Right ventricle myocardium inferior (tissue), 1 donor: ENCODE measurements at regions not wholly inside any gene's neighbourhood (a gene's known extent, or its start where the extent isn't known, plus 50 kb on each side); places are given as distances from the start of the nearest gene placed in this dataset.

Source experiments
- ATAC-seq: fragments of 200-7000 bp; cut with Tn5 transposase; one replicate; pipeline ENCODE4 v1.9.1; 2020; ENCODE audit warnings: mild to moderate bottlenecking, moderate library complexity
- DNase-seq: peaks from one replicate; pipeline ENCODE4 v3.0.0; 2021; ENCODE audit errors: missing footprints
- intact Hi-C: fragments of 100-400 bp; cut with DNase I; formaldehyde crosslinking; loops from one replicate; pipeline ENCODE4 v1.11.0; 2022
- donor health status: DM: no; HTN: yes; CAD: no; lungs with severe emphysema.

- intact Hi-C loops, result no loop called here
- no peak for DNase-seq
- ATAC-seq, result no peak
Observed at GRCh38 chr17:71361656-71362450, 759.0 kb upstream of the SOX9 start.

- intact Hi-C loops, result no loop called here
Observed at GRCh38 chr17:71363661-71364060, 757.2 kb upstream of the SOX9 start.

GRCh38 chr17:71371809-71372208, 749.0 kb upstream of the SOX9 start:
- intact Hi-C loops, result no loop called here
- DNase-seq (no peak), ATAC-seq (no peak)

More at GRCh38 chr17:71363661-71364060, 757.2 kb upstream of the SOX9 start:
- no peak for DNase-seq
- no peak for ATAC-seq

GRCh38 chr17:71375948-71376347, 744.9 kb upstream of the SOX9 start:
- no peak for DNase-seq
- no peak for ATAC-seq
- intact Hi-C loops, result no loop called here

- DNase-seq, result no peak
- no peak for ATAC-seq
- intact Hi-C loops, result no loop called here
Observed at GRCh38 chr17:71376933-71377332, 743.9 kb upstream of the SOX9 start.

- intact Hi-C loops, result no loop called here
- DNase-seq (no peak), ATAC-seq (no peak)
Observed at GRCh38 chr17:71378036-71378435, 742.8 kb upstream of the SOX9 start.

GRCh38 chr17:71378741-71379140, 742.1 kb upstream of the SOX9 start:
- no peak for DNase-seq
- no peak for ATAC-seq
- intact Hi-C loops, result no loop called here

- intact Hi-C loops, result no loop called here
- no peak for ATAC-seq
- DNase-seq, result no peak
Observed at GRCh38 chr17:71379512-71379911, 741.3 kb upstream of the SOX9 start.

GRCh38 chr17:71380535-71380934, 740.3 kb upstream of the SOX9 start:
- intact Hi-C loops, result no loop called here
- DNase-seq (no peak), ATAC-seq (no peak)

GRCh38 chr17:71380936-71381335, 739.9 kb upstream of the SOX9 start:
- intact Hi-C loops, result no loop called here
- DNase-seq, result no peak
- no peak for ATAC-seq

GRCh38 chr17:71383091-71383490, 737.7 kb upstream of the SOX9 start:
- intact Hi-C loops, result no loop called here
- DNase-seq, result no peak
- no peak for ATAC-seq

GRCh38 chr17:71387456-71387855, 733.4 kb upstream of the SOX9 start:
- DNase-seq (no peak), ATAC-seq (no peak)
- intact Hi-C loops, result no loop called here

GRCh38 chr17:71392715-71393567, 727.9 kb upstream of the SOX9 start:
- intact Hi-C loops, result no loop called here
- DNase-seq (no peak), ATAC-seq (no peak)

- DNase-seq (no peak), ATAC-seq (no peak)
- intact Hi-C loops, result no loop called here
Observed at GRCh38 chr17:71395901-71396300, 724.9 kb upstream of the SOX9 start.

GRCh38 chr17:71396711-71397110, 724.1 kb upstream of the SOX9 start:
- intact Hi-C loops, result no loop called here
- DNase-seq (no peak), ATAC-seq (no peak)

GRCh38 chr17:71398025-71398424, 722.8 kb upstream of the SOX9 start:
- intact Hi-C loops, result no loop called here
- ATAC-seq, result no peak
- DNase-seq, result no peak

- no peak for DNase-seq
- ATAC-seq, result no peak
- intact Hi-C loops, result no loop called here
Observed at GRCh38 chr17:71398800-71399219, 722.0 kb upstream of the SOX9 start.

GRCh38 chr17:71399221-71399620, 721.6 kb upstream of the SOX9 start:
- intact Hi-C loops, result no loop called here
- ATAC-seq, result no peak

GRCh38 chr17:71399649-71400048, 721.2 kb upstream of the SOX9 start:
- intact Hi-C loops, result no loop called here
- ATAC-seq, result no peak
- no peak for DNase-seq

More at GRCh38 chr17:71399221-71399620, 721.6 kb upstream of the SOX9 start:
- DNase-seq, result no peak

- no peak for DNase-seq
- intact Hi-C loops, result no loop called here
- ATAC-seq, result no peak
Observed at GRCh38 chr17:71402007-71402406, 718.8 kb upstream of the SOX9 start.
